SK-N-SH treated with all-trans-retinoic acid at 6 μM for 48 hours (cell line): ENCODE measurements at regions not wholly inside any gene's neighbourhood (a gene's known extent, or its start where the extent isn't known, plus 50 kb on each side); places are given as distances from the start of the nearest gene placed in this dataset.

Experiments
- ATAC-seq: fragments of 200-7000 bp; cut with Tn5 transposase; 3 replicates; pipeline ENCODE4 v1.9.1; 2020; ENCODE audit warnings: mild to moderate bottlenecking, moderate library complexity
- CSDC2 ChIP-seq: fragments of 250-450 bp; sonication (Bioruptor Pico); IDR thresholded peaks from 2 replicates; pipeline ENCODE4 v1.5.0; 2020; ENCODE audit warnings: mild to moderate bottlenecking, moderate library complexity
- CSRNP3 ChIP-seq: fragments of 250-450 bp; sonication (Bioruptor Pico); IDR thresholded peaks from 2 replicates; pipeline ENCODE4 v1.5.1; 2021; ENCODE audit warnings: mild to moderate bottlenecking, moderate library complexity
- GLIS3 ChIP-seq: fragments of 250-450 bp; sonication (Bioruptor Pico); IDR thresholded peaks from 2 replicates; pipeline ENCODE4 v1.5.0; 2020; ENCODE audit warnings: mild to moderate bottlenecking, moderate library complexity
- OSR1 ChIP-seq: fragments of 250-450 bp; sonication (Bioruptor Pico); IDR thresholded peaks from 2 replicates; pipeline ENCODE4 v1.8.0; 2022; ENCODE audit warnings: moderate library complexity, mild to moderate bottlenecking, inconsistent platforms
- PPARA ChIP-seq: fragments of 250-450 bp; sonication (Bioruptor Pico); IDR thresholded peaks from 2 replicates; pipeline ENCODE4 v1.5.0; 2020; ENCODE audit warnings: mild to moderate bottlenecking, borderline replicate concordance
- TOX ChIP-seq: fragments of 250-450 bp; sonication (Bioruptor Pico); IDR thresholded peaks from 2 replicates; pipeline ENCODE4 v1.8.0; 2021; ENCODE audit warnings: mild to moderate bottlenecking, moderate library complexity, borderline replicate concordance
- TSHZ2 ChIP-seq: fragments of 250-450 bp; sonication (Bioruptor Pico); IDR thresholded peaks from 2 replicates; pipeline ENCODE4 v1.5.0; 2020; ENCODE audit warnings: mild to moderate bottlenecking, moderate library complexity
- ZFP30 ChIP-seq: fragments of 450-650 bp; formaldehyde crosslinking; IDR thresholded peaks from 2 replicates; pipeline ENCODE4 v1.5.0; 2022; ENCODE audit warnings: mild to moderate bottlenecking, moderate library complexity
- ZNF70 ChIP-seq: fragments of 450-650 bp; formaldehyde crosslinking; IDR thresholded peaks from 2 replicates; pipeline ENCODE4 v1.5.0; 2020; ENCODE audit warnings: mild to moderate bottlenecking, moderate library complexity
- TF ChIP-seq, protein P1 (sequence below): fragments of 250-450 bp; sonication (Bioruptor Pico); IDR thresholded peaks from 2 replicates; pipeline ENCODE4 v1.8.0; 2020; ENCODE audit warnings: mild to moderate bottlenecking, moderate library complexity, borderline replicate concordance

DNA sequence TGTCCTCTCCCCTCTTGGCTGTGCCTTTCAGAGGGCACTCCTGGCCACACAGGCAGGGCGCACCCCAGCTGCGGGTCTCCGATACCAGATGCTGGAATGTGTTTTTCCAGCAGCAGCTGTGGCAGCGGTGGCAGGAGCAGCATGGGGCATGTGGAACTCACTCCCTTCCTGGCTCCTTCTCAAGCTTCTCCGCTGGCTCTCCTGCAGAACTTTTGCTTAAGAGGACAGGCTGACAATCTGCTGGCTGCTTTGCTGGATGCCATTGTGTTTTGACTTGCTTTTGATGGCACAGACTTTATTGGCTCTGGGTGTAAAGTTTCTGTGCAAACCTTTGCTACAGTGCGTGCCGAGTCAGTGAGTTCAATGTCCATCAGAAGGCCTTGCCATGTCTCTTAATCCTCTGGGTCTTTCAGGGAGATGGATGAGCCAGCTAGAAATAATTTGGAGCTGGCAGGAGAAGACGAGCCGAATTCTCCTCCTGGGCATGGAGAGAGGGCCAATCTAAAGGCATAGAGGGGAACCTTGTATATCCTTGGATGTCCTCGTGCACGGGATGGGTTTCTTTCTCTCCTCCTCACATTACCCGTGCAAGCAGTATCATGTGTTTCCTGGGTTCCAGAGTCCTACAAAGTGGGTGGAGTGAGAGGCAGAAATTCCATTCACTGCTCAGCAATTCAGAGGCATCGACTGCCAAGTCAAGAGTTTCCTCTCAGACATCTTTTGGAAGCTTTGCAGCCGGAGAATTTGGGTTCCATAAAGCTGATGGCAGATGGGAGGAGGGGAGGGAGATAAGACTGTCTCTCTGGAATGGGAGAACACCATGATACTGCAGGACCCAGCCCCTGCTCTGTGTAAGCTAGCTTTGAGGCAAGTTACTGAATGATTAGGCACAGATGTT is 231.2 kb downstream of the FGF9 start (continued):
- no peak for TF ChIP-seq CSRNP3 (CRISPR knock-in tag)
- TF ChIP-seq, protein P1, sequence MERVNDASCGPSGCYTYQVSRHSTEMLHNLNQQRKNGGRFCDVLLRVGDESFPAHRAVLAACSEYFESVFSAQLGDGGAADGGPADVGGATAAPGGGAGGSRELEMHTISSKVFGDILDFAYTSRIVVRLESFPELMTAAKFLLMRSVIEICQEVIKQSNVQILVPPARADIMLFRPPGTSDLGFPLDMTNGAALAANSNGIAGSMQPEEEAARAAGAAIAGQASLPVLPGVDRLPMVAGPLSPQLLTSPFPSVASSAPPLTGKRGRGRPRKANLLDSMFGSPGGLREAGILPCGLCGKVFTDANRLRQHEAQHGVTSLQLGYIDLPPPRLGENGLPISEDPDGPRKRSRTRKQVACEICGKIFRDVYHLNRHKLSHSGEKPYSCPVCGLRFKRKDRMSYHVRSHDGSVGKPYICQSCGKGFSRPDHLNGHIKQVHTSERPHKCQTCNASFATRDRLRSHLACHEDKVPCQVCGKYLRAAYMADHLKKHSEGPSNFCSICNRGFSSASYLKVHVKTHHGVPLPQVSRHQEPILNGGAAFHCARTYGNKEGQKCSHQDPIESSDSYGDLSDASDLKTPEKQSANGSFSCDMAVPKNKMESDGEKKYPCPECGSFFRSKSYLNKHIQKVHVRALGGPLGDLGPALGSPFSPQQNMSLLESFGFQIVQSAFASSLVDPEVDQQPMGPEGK (CRISPR knock-in tag): no peak
- no peak for TF ChIP-seq CSDC2
- TF ChIP-seq ZNF70 (CRISPR knock-in tag): no peak
- TF ChIP-seq, all 23 proteins: peak for 0

GRCh38 chr13:21902709-21903098 is 231.8 kb downstream of the FGF9 start:
- ATAC-seq: no peak
- TF ChIP-seq CSRNP3 (CRISPR knock-in tag): no peak
- no peak for TF ChIP-seq CSDC2
- no peak for TF ChIP-seq GLIS3
- no peak for TF ChIP-seq TSHZ2 (CRISPR knock-in tag)

GRCh38 chr13:21905486-21905885 is 234.6 kb downstream of the FGF9 start:
- ATAC-seq: no peak
- TF ChIP-seq PPARA (CRISPR knock-in tag): no peak
- TF ChIP-seq, protein P1 (CRISPR knock-in tag): no peak
- no peak for TF ChIP-seq TOX
- no peak for TF ChIP-seq OSR1 (CRISPR knock-in tag)

GRCh38 chr13:21909331-21909730 is 238.5 kb downstream of the FGF9 start:
- no peak for ATAC-seq
- no peak for TF ChIP-seq TOX
- no peak for TF ChIP-seq ZFP30 (CRISPR knock-in tag)

GRCh38 chr13:21910546-21910945 is 239.7 kb downstream of the FGF9 start:
- TF ChIP-seq, protein P1 (CRISPR knock-in tag): no peak
- TF ChIP-seq, all 23 proteins: peak for 0
- ATAC-seq: no peak
